ENCODE measurements at regions not wholly inside any gene's neighbourhood (a gene's known extent, or its start where the extent isn't known, plus 50 kb on each side); places are given as distances from the start of the nearest gene placed in this dataset.

DNA sequence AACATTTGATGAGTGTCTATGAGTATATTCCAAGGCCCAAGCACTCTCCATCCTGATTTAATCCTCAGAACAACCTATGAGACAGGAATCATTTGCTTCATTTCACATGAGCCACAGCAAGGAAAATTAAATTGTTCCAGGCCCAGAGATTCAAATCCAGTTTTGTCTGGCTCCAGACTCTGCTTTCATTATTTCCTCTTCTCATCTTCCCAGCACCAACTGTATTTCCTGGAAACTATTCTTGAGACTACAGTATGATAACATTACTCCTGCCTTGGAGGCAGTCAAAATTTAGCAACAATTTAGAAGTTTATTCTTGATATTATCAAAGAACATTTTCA, 194.5 kb downstream of the ZNF608 start:
- intact Hi-C loops (cut with micrococcal nuclease): no loop called here
- Histone ChIP-seq H3K27ac (ENCODE audit: low read depth in 1 of 2, low read length in 2 of 2) (no peak overlapping the region), H3K4me2 (replicated peaks; ENCODE audit: extremely low read depth, low read length, poor library complexity, severe bottlenecking) (no peak overlapping the region), H3K4me1 (ENCODE audit: control insufficient read depth in 1 of 2, insufficient read depth in 2 of 2, low read length in 2 of 2) (no peaks in the 10 kb centered on the region), H3K79me2 (ENCODE audit: insufficient read depth, low read length) (no peaks in the 10 kb centered on the region), H3K9me3 (replicated peaks in 1 of 2; ENCODE audit: control insufficient read depth in 1 of 2, insufficient read depth in 1 of 2, low read length in 2 of 2) (no peaks in the 10 kb centered on the region), H3K9ac (ENCODE audit: insufficient read depth, low read length, poor library complexity, severe bottlenecking) (no peak overlapping the region), H4K20me1 (ENCODE audit: insufficient read depth, low read length) (no peaks in the 10 kb centered on the region), H3K4me3 (replicated peaks in 1 of 3; ENCODE audit: low read depth in 2 of 3, low read length in 3 of 3) (no peak overlapping the region), H3K27me3 (ENCODE audit: control insufficient read depth in 2 of 2, insufficient read depth in 2 of 2, low read length in 2 of 2) (no peaks in the 10 kb centered on the region), H2AFZ (ENCODE audit: insufficient read depth, low read depth, low read length, poor library complexity, severe bottlenecking) (no peak overlapping the region), H3K36me3 (replicated peaks in 1 of 2; ENCODE audit: control insufficient read depth in 1 of 2, insufficient read depth in 2 of 2, low read length in 2 of 2) (no peaks in the 10 kb centered on the region)
- TF ChIP-seq, protein P1, sequence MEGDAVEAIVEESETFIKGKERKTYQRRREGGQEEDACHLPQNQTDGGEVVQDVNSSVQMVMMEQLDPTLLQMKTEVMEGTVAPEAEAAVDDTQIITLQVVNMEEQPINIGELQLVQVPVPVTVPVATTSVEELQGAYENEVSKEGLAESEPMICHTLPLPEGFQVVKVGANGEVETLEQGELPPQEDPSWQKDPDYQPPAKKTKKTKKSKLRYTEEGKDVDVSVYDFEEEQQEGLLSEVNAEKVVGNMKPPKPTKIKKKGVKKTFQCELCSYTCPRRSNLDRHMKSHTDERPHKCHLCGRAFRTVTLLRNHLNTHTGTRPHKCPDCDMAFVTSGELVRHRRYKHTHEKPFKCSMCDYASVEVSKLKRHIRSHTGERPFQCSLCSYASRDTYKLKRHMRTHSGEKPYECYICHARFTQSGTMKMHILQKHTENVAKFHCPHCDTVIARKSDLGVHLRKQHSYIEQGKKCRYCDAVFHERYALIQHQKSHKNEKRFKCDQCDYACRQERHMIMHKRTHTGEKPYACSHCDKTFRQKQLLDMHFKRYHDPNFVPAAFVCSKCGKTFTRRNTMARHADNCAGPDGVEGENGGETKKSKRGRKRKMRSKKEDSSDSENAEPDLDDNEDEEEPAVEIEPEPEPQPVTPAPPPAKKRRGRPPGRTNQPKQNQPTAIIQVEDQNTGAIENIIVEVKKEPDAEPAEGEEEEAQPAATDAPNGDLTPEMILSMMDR (IDR thresholded peaks at IDR 0.05): no peak
- Mint-ChIP-seq H3K4me1 (no peaks in the 10 kb centered on the region), H3K27me3 (ENCODE audit: low read depth in 3 of 3) (peaks cover 0 to 2% (median 0%) of the 10 kb centered on the region in 3 donors), H3K9me3 (peaks cover 2 to 8% (median 5%) of the 10 kb centered on the region in 7 donors), H3K4me3 (no peak overlapping the region), H3K27ac (no peak overlapping the region), H3K36me3 (no peaks in the 10 kb centered on the region)
- no peak for DNase-seq

DNA sequence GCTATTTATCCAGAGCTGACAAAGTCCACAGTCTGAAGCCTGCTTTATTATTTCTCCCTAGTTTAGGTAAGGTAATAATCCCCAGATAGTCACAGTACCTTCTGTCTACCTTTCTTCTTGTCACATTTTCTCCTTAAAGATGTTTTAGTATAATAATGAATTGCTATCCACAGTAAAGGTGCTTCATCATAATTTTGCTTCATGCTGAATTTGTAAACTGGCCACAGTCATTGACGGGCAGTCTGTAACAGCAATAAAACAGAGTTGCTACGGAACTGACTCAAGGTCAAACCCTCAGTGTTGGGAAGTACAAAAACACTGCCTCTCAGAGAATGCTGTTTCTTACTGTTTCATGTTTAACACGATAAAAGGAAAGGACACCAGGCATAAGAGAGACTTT, 195.7 kb downstream of the ZNF608 start:
- Mint-ChIP-seq H3K27me3 (ENCODE audit: low read depth in 3 of 3) (no peaks in the 10 kb centered on the region), H3K9me3 (peaks cover 0 to 4% (median 0%) of the 10 kb centered on the region in 7 donors), H3K4me3 (no peak overlapping the region), H3K4me1 (no peaks in the 10 kb centered on the region), H3K36me3 (no peaks in the 10 kb centered on the region), H3K27ac (no peak overlapping the region)
- no peak overlapping the region for H3K27ac ChIP-seq (ENCODE audit: low read depth in 1 of 2, low read length in 2 of 2)
- H3K4me3 ChIP-seq (replicated peaks in 1 of 3; ENCODE audit: low read depth in 2 of 3, low read length in 3 of 3): no peak overlapping the region
- no peaks in the 10 kb centered on the region for H3K4me1 ChIP-seq (ENCODE audit: control insufficient read depth in 1 of 2, insufficient read depth in 2 of 2, low read length in 2 of 2)
- H3K4me2 ChIP-seq (replicated peaks; ENCODE audit: extremely low read depth, low read length, poor library complexity, severe bottlenecking): no peak overlapping the region
- H3K9ac ChIP-seq (ENCODE audit: insufficient read depth, low read length, poor library complexity, severe bottlenecking): no peak overlapping the region
- H4K20me1 ChIP-seq (ENCODE audit: insufficient read depth, low read length): no peaks in the 10 kb centered on the region
- no peaks in the 10 kb centered on the region for H3K9me3 ChIP-seq (replicated peaks in 1 of 2; ENCODE audit: control insufficient read depth in 1 of 2, insufficient read depth in 1 of 2, low read length in 2 of 2)
- no peak overlapping the region for H2AFZ ChIP-seq (ENCODE audit: insufficient read depth, low read depth, low read length, poor library complexity, severe bottlenecking)
- H3K27me3 ChIP-seq (ENCODE audit: control insufficient read depth in 2 of 2, insufficient read depth in 2 of 2, low read length in 2 of 2): no peaks in the 10 kb centered on the region
- no peak for DNase-seq
- no peaks in the 10 kb centered on the region for H3K79me2 ChIP-seq (ENCODE audit: insufficient read depth, low read length)
- TF ChIP-seq, protein P1 (IDR thresholded peaks at IDR 0.05): no peak
- intact Hi-C loops (cut with micrococcal nuclease): no loop called here
- no peaks in the 10 kb centered on the region for H3K36me3 ChIP-seq (replicated peaks in 1 of 2; ENCODE audit: control insufficient read depth in 1 of 2, insufficient read depth in 2 of 2, low read length in 2 of 2)
- 89% methylated on average over 2 of the region's 3 CpGs for WGBS (ENCODE audit: insufficient coverage)

Measured in CD14-positive monocyte (primary cell).